DMS53 treated with DMSO at 0.1 percent for 48 hours (cell line): ENCODE measurements at regions not wholly inside any gene's neighbourhood (a gene's known extent, or its start where the extent isn't known, plus 50 kb on each side); places are given as distances from the start of the nearest gene placed in this dataset.

Experiments
- DNase-seq: peaks from one replicate; lab custom pipeline; 2025; ENCODE audit not compliant: unreplicated experiment; lab: John Stamatoyannopoulos, UW

GRCh38 chr3:59422312-59422711 lies 372.5 kb upstream of the CFAP20DC start:
- no peak for DNase-seq

GRCh38 chr3:59418836-59419235 lies 369.0 kb upstream of the CFAP20DC start:
- DNase-seq, result no peak

GRCh38 chr3:59412516-59412915 lies 362.7 kb upstream of the CFAP20DC start:
- DNase-seq, result no peak

- DNase-seq, result no peak
Measured at GRCh38 chr3:59411694-59412093, 361.9 kb upstream of the CFAP20DC start.

GRCh38 chr3:59411186-59411585 lies 361.4 kb upstream of the CFAP20DC start:
- DNase-seq, result no peak

GRCh38 chr3:59408047-59408624 lies 358.3 kb upstream of the CFAP20DC start:
- no peak for DNase-seq

- DNase-seq, result no peak
Measured at GRCh38 chr3:59407425-59407824, 357.6 kb upstream of the CFAP20DC start.

GRCh38 chr3:59406943-59407342 lies 357.1 kb upstream of the CFAP20DC start:
- DNase-seq, result no peak

GRCh38 chr3:59404851-59405250 lies 355.0 kb upstream of the CFAP20DC start:
- DNase-seq, result no peak

GRCh38 chr3:59404064-59404463 lies 354.2 kb upstream of the CFAP20DC start:
- DNase-seq, result no peak

- DNase-seq, result no peak
Measured at GRCh38 chr3:59401924-59402323, 352.1 kb upstream of the CFAP20DC start.

- no peak for DNase-seq
Measured at GRCh38 chr3:59392116-59392515, 342.3 kb upstream of the CFAP20DC start.

GRCh38 chr3:59391131-59391530 lies 341.3 kb upstream of the CFAP20DC start:
- DNase-seq, result no peak

- DNase-seq, result no peak
Measured at GRCh38 chr3:59388555-59389270, 338.9 kb upstream of the CFAP20DC start.

- no peak for DNase-seq
Measured at GRCh38 chr3:59386165-59386564, 336.3 kb upstream of the CFAP20DC start.

- DNase-seq, result no peak
Measured at GRCh38 chr3:59385547-59385946, 335.7 kb upstream of the CFAP20DC start.

GRCh38 chr3:59381282-59381681 lies 331.5 kb upstream of the CFAP20DC start:
- DNase-seq, result no peak

GRCh38 chr3:59380146-59380545 lies 330.3 kb upstream of the CFAP20DC start:
- no peak for DNase-seq

GRCh38 chr3:59374818-59375211 lies 325.0 kb upstream of the CFAP20DC start:
- no peak for DNase-seq

GRCh38 chr3:59374091-59374817 lies 324.4 kb upstream of the CFAP20DC start:
- no peak for DNase-seq

GRCh38 chr3:59372346-59372745 lies 322.5 kb upstream of the CFAP20DC start:
- DNase-seq, result no peak
